ENCODE measurements at regions not wholly inside any gene's neighbourhood (a gene's known extent, or its start where the extent isn't known, plus 50 kb on each side); places are given as distances from the start of the nearest gene placed in this dataset.

DNA sequence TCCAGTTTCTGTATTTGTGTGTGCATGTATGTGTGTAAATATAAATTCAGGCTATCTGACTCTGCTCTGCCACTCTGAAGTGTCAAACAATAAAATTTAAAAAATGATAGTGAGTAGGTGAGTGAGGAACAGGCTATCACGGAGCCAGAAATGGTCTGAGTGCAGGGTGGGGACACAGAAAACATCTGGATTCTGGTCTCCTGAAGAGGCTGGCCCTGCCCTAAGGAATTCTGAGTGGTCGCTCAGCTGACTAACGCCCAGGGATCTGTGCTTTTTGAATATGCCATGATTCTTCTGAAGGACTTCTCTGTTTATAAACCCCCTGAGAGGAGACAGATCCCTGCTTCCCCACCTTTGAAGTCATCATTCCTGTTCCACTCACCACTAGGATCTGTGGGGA, 353.9 kb upstream of the GYPC start:
- Mint-ChIP-seq H3K36me3 (ENCODE audit: low read depth) (no peaks in the 10 kb centered on the region), H3K27ac (ENCODE audit: unreplicated experiment) (no peak overlapping the region), H3K4me1 (peaks cover 4% of the 10 kb centered on the region), H3K9me3 (no peaks in the 10 kb centered on the region), H3K27me3 (ENCODE audit: low read depth) (no peaks in the 10 kb centered on the region), H3K4me3 (no peak overlapping the region)
- DNase-seq (ENCODE audit: low read depth, low spot score): no peak
- TF ChIP-seq, protein P1, sequence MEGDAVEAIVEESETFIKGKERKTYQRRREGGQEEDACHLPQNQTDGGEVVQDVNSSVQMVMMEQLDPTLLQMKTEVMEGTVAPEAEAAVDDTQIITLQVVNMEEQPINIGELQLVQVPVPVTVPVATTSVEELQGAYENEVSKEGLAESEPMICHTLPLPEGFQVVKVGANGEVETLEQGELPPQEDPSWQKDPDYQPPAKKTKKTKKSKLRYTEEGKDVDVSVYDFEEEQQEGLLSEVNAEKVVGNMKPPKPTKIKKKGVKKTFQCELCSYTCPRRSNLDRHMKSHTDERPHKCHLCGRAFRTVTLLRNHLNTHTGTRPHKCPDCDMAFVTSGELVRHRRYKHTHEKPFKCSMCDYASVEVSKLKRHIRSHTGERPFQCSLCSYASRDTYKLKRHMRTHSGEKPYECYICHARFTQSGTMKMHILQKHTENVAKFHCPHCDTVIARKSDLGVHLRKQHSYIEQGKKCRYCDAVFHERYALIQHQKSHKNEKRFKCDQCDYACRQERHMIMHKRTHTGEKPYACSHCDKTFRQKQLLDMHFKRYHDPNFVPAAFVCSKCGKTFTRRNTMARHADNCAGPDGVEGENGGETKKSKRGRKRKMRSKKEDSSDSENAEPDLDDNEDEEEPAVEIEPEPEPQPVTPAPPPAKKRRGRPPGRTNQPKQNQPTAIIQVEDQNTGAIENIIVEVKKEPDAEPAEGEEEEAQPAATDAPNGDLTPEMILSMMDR (conservative IDR thresholded peaks at IDR 0.05): no peak

DNA sequence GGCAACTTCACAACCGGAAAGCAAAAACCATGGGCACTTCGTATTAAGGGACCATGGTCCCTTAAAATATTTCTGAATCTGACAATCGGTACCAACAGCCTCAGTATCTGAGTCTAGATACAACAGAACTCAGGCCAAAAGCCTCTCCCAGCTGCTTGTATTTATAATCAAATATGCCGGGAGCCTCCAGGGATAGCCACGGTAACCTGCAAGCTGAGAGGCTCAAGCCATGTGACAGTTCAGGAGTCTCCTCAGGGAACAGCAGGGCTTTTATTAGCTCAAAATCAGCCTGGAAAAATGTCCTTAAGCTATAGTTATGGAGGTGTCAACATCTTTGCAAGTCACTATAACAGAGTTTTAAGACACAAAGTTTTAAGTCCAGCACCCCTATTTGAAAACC, 352.8 kb upstream of the GYPC start:
- no peaks in the 10 kb centered on the region for H3K27me3 Mint-ChIP-seq (ENCODE audit: low read depth)

DNA sequence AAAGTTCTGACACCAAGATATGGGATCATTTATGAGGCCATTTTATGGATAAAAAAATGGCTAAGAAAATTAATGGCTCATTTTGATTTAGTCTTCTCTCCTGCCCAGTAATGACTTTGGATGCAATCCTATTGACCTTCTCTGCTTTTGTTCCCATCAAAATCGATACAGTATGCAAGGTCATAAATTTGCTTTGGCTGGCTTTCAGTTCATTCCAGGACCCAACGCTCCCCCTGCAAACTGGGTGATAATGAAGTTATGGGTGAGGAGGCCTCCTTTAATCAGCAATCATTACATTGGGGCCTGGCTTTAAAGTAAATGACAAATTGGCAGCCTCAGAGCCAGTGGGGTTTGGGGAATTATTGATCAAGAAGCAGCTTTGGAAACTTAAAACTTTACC, 351.8 kb upstream of the GYPC start:
- Mint-ChIP-seq H3K9me3 (no peaks in the 10 kb centered on the region), H3K4me3 (no peak overlapping the region), H3K36me3 (ENCODE audit: low read depth) (no peaks in the 10 kb centered on the region), H3K4me1 (peaks cover 4% of the 10 kb centered on the region), H3K27me3 (ENCODE audit: low read depth) (no peaks in the 10 kb centered on the region), H3K27ac (ENCODE audit: unreplicated experiment) (no peak overlapping the region)
- TF ChIP-seq, protein P1 (conservative IDR thresholded peaks at IDR 0.05): no peak
- DNase-seq (ENCODE audit: low read depth, low spot score): no peak

More for the DNA sequence above, 352.8 kb upstream of the GYPC start:
- Mint-ChIP-seq H3K36me3 (ENCODE audit: low read depth) (no peaks in the 10 kb centered on the region), H3K9me3 (no peaks in the 10 kb centered on the region), H3K4me3 (no peak overlapping the region), H3K4me1 (peaks cover 4% of the 10 kb centered on the region), H3K27ac (ENCODE audit: unreplicated experiment) (no peak overlapping the region)
- TF ChIP-seq, protein P1 (conservative IDR thresholded peaks at IDR 0.05): no peak
- DNase-seq (ENCODE audit: low read depth, low spot score): no peak

DNA sequence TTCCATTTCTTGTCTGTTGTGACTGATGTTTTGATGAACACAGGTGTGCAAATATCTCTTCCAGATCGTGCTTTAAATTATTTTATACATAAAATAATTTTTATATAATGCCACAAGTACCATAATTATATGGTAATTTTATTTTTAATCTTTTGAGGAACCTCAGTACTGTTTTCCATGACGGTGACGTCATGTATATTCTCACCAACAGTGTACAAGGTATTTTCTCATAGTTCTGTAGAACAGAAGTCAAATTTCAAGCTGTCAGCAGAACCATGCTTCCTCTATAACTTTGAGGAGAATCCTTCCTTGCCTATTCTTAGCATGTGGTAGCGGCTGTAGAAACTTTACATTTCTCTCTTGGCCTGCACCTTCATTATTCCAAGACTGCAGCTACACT, 349.4 kb upstream of the GYPC start:
- peaks cover 4% of the 10 kb centered on the region for H3K4me1 Mint-ChIP-seq
- H3K4me3 Mint-ChIP-seq: no peak overlapping the region
- TF ChIP-seq, protein P1 (conservative IDR thresholded peaks at IDR 0.05): no peak
- no peaks in the 10 kb centered on the region for H3K36me3 Mint-ChIP-seq (ENCODE audit: low read depth)
- no peak overlapping the region for H3K27ac Mint-ChIP-seq (ENCODE audit: unreplicated experiment)
- DNase-seq (ENCODE audit: low read depth, low spot score): no peak
- no peaks in the 10 kb centered on the region for H3K27me3 Mint-ChIP-seq (ENCODE audit: low read depth)
- no peaks in the 10 kb centered on the region for H3K9me3 Mint-ChIP-seq

DNA sequence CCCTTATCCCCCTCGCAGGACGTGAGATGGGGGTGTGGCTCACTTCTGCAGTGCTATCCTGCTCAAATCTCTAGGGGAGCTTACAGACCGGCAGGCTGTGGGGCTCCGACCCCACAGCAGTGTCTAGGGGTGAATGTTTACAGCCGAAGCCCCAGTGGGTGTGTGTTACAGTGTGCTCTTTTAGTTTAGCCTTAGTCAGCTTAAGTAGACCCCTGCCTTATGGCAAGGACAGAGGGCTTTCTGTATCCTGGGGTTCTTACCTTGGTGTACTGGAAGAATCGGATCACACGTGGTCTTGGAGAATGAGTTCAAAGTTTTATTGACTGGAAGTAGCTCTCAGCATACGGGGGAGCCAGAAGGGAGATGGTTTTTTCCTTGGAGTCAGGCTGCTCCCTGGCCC, 348.2 kb upstream of the GYPC start:
- Mint-ChIP-seq H3K36me3 (ENCODE audit: low read depth) (no peaks in the 10 kb centered on the region), H3K27ac (ENCODE audit: unreplicated experiment) (no peak overlapping the region), H3K4me3 (no peak overlapping the region), H3K27me3 (ENCODE audit: low read depth) (no peaks in the 10 kb centered on the region), H3K9me3 (no peaks in the 10 kb centered on the region), H3K4me1 (peaks cover 2% of the 10 kb centered on the region)
- DNase-seq (ENCODE audit: low read depth, low spot score): no peak
- TF ChIP-seq, protein P1 (conservative IDR thresholded peaks at IDR 0.05): no peak

DNA sequence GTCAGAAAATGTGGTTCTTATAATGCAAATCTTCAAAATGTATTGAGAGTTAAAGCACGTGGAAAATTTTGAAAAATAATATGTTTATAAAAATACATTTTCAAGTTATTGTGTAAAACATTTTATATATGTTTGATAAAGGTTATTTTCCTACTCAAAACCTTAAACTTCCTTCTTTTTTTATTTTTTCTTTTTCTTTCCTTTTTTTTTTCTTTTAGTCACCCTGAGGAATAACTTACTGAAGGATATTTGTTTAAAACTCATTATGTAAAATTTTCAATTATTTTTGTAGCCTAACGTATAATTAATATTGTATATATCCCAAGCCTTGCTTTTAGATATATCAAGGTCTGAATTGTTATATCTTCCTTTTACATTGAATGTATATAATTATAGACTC, 346.8 kb upstream of the GYPC start:
- TF ChIP-seq, protein P1 (conservative IDR thresholded peaks at IDR 0.05): no peak
- no peak overlapping the region for H3K27ac Mint-ChIP-seq (ENCODE audit: unreplicated experiment)

More for the DNA sequence above, 346.8 kb upstream of the GYPC start:
- Mint-ChIP-seq H3K4me3 (no peak overlapping the region), H3K36me3 (ENCODE audit: low read depth) (no peaks in the 10 kb centered on the region), H3K9me3 (no peaks in the 10 kb centered on the region), H3K27me3 (ENCODE audit: low read depth) (no peaks in the 10 kb centered on the region), H3K4me1 (no peaks in the 10 kb centered on the region)
- no peak for DNase-seq (ENCODE audit: low read depth, low spot score)

Measured in neural crest cell (in vitro differentiated cells).